Keratinocyte (primary cell): ENCODE measurements at regions not wholly inside any gene's neighbourhood (a gene's known extent, or its start where the extent isn't known, plus 50 kb on each side); places are given as distances from the start of the nearest gene placed in this dataset.

ENCODE experiments used
- DNase-seq: peaks from one replicate; pipeline ENCODE4 v3.0.0-alpha.2; 2011; ENCODE audit warnings: low read depth, missing footprints, low spot score
- FAIRE-seq: peaks from 2 replicates; lab custom pipeline; 2011; peaks lifted over from hg19 to GRCh38; lab: Jason Lieb, UNC
- H2AFZ ChIP-seq: 2 replicates; pipeline ENCODE4 v1.6.0; 2012; ENCODE audit warnings: low read length, control low read depth, inconsistent platforms; ENCODE audit not compliant: control insufficient read depth
- H3K27ac ChIP-seq: 2 replicates; pipeline ENCODE4 v1.5.1; 2011; ENCODE audit warnings: low read length; ENCODE audit not compliant: control insufficient read depth, insufficient read depth
- H3K27me3 ChIP-seq: 3 replicates; pipeline ENCODE4 v1.6.0; 2011; ENCODE audit warnings: low read length; ENCODE audit not compliant: control insufficient read depth, insufficient read depth; ENCODE audit errors: extremely low read depth
- H3K36me3 ChIP-seq, 2 experiments: 2 replicates in 1 of 2; 3 replicates in 1 of 2; pipeline ENCODE4 v1.5.1; 2011; ENCODE audit warnings: low read length in 2 of 2, mild to moderate bottlenecking in 1 of 2; ENCODE audit not compliant: control insufficient read depth in 2 of 2, insufficient read depth in 2 of 2; ENCODE audit errors: extremely low read depth in 1 of 2
- H3K4me1 ChIP-seq: 3 replicates; pipeline ENCODE4 v1.5.1; 2011; ENCODE audit warnings: low read length; ENCODE audit not compliant: control insufficient read depth, insufficient read depth; ENCODE audit errors: extremely low read depth
- H3K4me2 ChIP-seq: 3 replicates; pipeline ENCODE4 v1.6.0; 2011; ENCODE audit warnings: low read depth, low read length; ENCODE audit not compliant: control insufficient read depth, insufficient read depth; ENCODE audit errors: extremely low read depth
- H3K4me3 ChIP-seq, 3 experiments: fragments of 200-600 bp in 1 of 3; sonication (generic) in 1 of 3; 2 replicates in 2 of 3; 3 replicates in 1 of 3; pipeline ENCODE4 v1.5.1; 2011 to 2016; ENCODE audit warnings: low read length in 3 of 3, mild to moderate bottlenecking in 3 of 3, control low read depth in 2 of 3, inconsistent platforms in 1 of 3, low read depth in 1 of 3, mixed read lengths in 1 of 3, mixed run types in 1 of 3, moderate library complexity in 1 of 3; ENCODE audit not compliant: control insufficient read depth in 2 of 3, insufficient read depth in 2 of 3; ENCODE audit errors: extremely low read depth in 1 of 3
- H3K79me2 ChIP-seq: 2 replicates; pipeline ENCODE4 v1.6.0; 2012; ENCODE audit warnings: low read length; ENCODE audit not compliant: control insufficient read depth, insufficient read depth
- H3K9ac ChIP-seq: 3 replicates; pipeline ENCODE4 v1.6.0; 2011; ENCODE audit warnings: low read length; ENCODE audit not compliant: control insufficient read depth, insufficient read depth; ENCODE audit errors: extremely low read depth
- H3K9me1 ChIP-seq: 3 replicates; pipeline ENCODE4 v1.6.0; 2011; ENCODE audit warnings: low read length; ENCODE audit not compliant: control insufficient read depth, insufficient read depth; ENCODE audit errors: extremely low read depth
- H3K9me3 ChIP-seq: 2 replicates; pipeline ENCODE4 v1.5.1; 2012; ENCODE audit warnings: low read depth, low read length; ENCODE audit not compliant: control insufficient read depth
- H4K20me1 ChIP-seq: 3 replicates; pipeline ENCODE4 v1.6.0; 2011; ENCODE audit warnings: low read length; ENCODE audit not compliant: control insufficient read depth, insufficient read depth; ENCODE audit errors: extremely low read depth
- EZH2 ChIP-seq: IDR thresholded peaks from one replicate; pipeline ENCODE4 v1.6.1; 2012; ENCODE audit warnings: inconsistent platforms, mild to moderate bottlenecking, low read length, moderate library complexity
- dilution Hi-C: fragments of 300-500 bp; cut with MboI; formaldehyde crosslinking; loops from one replicate; pipeline ENCODE4 v1.7.0; 2020; ENCODE audit warnings: low sequenced_read_pairs; ENCODE audit not compliant: extremely low pct_ligation_motif_present
- TF ChIP-seq, protein P1 (sequence below), 3 experiments: IDR thresholded peaks in 1 of 3; conservative IDR thresholded peaks in 1 of 3; optimal IDR thresholded peaks in 1 of 3; 2 replicates in 2 of 3; 3 replicates in 1 of 3; pipeline versions ENCODE3 to v1.5.1; 2011; ENCODE audit warnings: low read length in 3 of 3, mild to moderate bottlenecking in 3 of 3, moderate library complexity in 2 of 3, control low read depth in 1 of 3, inconsistent platforms in 1 of 3; ENCODE audit not compliant: insufficient read depth in 2 of 3; ENCODE audit errors: extremely low read depth in 1 of 3

DNA sequence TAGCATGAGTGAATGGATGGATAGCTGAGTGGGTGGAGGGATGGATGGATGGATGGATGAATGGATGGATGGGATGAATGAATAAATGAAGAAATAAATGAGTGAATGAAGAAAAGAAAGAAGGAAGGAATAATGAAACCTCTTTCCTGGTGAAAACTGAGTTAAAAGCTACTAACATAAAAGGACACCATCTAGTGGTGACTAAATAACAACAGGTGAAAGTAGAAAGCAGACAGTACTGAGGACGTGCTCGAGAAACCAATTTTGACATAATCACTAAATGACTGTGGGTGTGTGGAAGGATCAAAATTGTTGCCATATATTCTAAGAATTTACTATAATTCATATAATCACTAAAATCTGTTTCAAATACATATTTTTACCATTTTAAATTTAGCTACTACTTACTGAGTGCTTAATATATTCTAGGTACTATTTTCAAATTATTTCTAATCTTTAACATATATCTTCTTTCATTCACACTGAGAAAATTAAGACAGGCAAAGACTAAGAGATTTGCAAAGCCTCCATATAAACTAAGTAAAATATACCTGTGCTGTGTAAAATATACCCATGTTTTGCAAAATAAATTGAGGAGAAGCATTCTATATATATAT lies 522.9 kb downstream of the LRRIQ3 start:
- no peak overlapping the region for H3K9ac ChIP-seq
- peak overlapping the region; percentile 45 for H3K4me2 ChIP-seq
- no peaks in the 10 kb centered on the region for H3K27me3 ChIP-seq
- DNase-seq (no peak), FAIRE-seq (no peak)
- H3K9me3 ChIP-seq, result no peaks in the 10 kb centered on the region
- H3K27ac ChIP-seq, result no peak overlapping the region
- dilution Hi-C loops, result no loop called here
- H3K79me2 ChIP-seq, result no peaks in the 10 kb centered on the region
- H2AFZ ChIP-seq, result no peak overlapping the region
- TF ChIP-seq EZH2, result no peak
- TF ChIP-seq, protein P1, sequence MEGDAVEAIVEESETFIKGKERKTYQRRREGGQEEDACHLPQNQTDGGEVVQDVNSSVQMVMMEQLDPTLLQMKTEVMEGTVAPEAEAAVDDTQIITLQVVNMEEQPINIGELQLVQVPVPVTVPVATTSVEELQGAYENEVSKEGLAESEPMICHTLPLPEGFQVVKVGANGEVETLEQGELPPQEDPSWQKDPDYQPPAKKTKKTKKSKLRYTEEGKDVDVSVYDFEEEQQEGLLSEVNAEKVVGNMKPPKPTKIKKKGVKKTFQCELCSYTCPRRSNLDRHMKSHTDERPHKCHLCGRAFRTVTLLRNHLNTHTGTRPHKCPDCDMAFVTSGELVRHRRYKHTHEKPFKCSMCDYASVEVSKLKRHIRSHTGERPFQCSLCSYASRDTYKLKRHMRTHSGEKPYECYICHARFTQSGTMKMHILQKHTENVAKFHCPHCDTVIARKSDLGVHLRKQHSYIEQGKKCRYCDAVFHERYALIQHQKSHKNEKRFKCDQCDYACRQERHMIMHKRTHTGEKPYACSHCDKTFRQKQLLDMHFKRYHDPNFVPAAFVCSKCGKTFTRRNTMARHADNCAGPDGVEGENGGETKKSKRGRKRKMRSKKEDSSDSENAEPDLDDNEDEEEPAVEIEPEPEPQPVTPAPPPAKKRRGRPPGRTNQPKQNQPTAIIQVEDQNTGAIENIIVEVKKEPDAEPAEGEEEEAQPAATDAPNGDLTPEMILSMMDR (optimal IDR thresholded peaks at IDR 0.05 in 1 of 3, IDR thresholded peaks at IDR 0.05 in 1 of 3, conservative IDR thresholded peaks at IDR 0.05 in 1 of 3; ENCODE audit: extremely low read depth in 1 of 3, insufficient read depth in 2 of 3, low read length in 3 of 3), result peak in 2 of 3 experiments; percentile 35 to 45
- H3K9me1 ChIP-seq, result no peaks in the 10 kb centered on the region
- H3K4me1 ChIP-seq, result peaks cover 9% of the 10 kb centered on the region
- no peaks in the 10 kb centered on the region for H3K36me3 ChIP-seq
- no peaks in the 10 kb centered on the region for H4K20me1 ChIP-seq
- no peak overlapping the region for H3K4me3 ChIP-seq

DNA sequence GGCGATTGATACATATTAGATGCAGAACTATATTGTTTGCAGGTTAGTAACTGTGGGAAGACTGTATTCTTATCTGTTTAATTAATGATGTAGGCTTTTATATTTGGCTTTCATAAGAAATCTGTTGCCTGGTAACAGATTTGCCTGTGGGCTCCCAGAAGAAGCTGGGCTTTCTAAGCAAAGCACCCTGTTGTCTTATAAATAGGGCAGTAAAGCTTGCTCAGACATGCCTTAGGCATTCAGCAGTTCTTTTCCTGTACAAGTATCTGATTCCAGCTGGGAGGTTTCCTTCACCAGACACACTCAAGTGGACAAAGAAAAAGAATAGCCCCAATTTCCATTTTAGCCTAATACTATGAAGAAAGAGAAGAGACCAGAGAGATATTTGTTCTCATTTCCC lies 524.0 kb downstream of the LRRIQ3 start:
- Histone ChIP-seq H3K79me2 (no peaks in the 10 kb centered on the region), H4K20me1 (no peaks in the 10 kb centered on the region), H3K4me3 (peak overlapping the region in 1 of 3 experiments; percentile 18), H3K4me1 (peaks cover 9% of the 10 kb centered on the region), H2AFZ (peak overlapping the region; percentile 53), H3K27ac (no peak overlapping the region), H3K9me3 (no peaks in the 10 kb centered on the region), H3K9ac (no peak overlapping the region), H3K4me2 (peak overlapping the region; percentile 37), H3K27me3 (no peaks in the 10 kb centered on the region), H3K36me3 (no peaks in the 10 kb centered on the region), H3K9me1 (no peaks in the 10 kb centered on the region)
- TF ChIP-seq, protein P1 (optimal IDR thresholded peaks at IDR 0.05 in 1 of 3, IDR thresholded peaks at IDR 0.05 in 1 of 3, conservative IDR thresholded peaks at IDR 0.05 in 1 of 3; ENCODE audit: extremely low read depth in 1 of 3, insufficient read depth in 2 of 3, low read length in 3 of 3), result no peak
- no peak for TF ChIP-seq EZH2
- DNase-seq (peak; percentile 9), FAIRE-seq (peak; percentile 70)
- dilution Hi-C loops, result no loop called here
